ENCODE measurements at regions not wholly inside any gene's neighbourhood (a gene's known extent, or its start where the extent isn't known, plus 50 kb on each side); places are given as distances from the start of the nearest gene placed in this dataset.
"Not testable (repeated sequence)": the region's sequence is repeated elsewhere in the genome, so short reads cannot be mapped to it uniquely, and the experiment has no call there.

GRCh38 chr7:76806460-76806859 is 179.4 kb upstream of the POMZP3 start:
- TF ChIP-seq CTCF, POLR2A (IDR thresholded peaks at IDR 0.05): not testable (repeated sequence)
